ENCODE measurements at regions not wholly inside any gene's neighbourhood (a gene's known extent, or its start where the extent isn't known, plus 50 kb on each side); places are given as distances from the start of the nearest gene placed in this dataset.

DNA sequence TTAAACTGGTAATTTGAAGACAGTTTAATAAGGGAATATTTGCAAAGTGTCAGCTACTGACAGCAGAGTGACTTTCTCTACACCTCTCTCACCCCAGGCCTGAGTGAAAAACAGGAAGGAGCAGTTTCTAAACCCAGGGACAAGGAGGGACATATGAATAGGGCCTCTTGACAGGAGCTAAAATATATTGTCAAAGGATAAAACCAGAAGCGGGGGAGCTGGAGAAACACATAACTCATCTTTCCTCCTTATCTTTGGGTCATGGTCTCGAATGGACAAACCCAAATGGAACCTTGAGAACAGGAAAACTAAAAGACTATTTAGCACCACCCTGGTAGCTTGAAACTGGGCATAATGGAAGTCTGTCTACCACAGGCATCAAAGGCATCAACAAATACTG is 197.5 kb upstream of the FOXA2 start:
- TF ChIP-seq EZH2 (IDR thresholded peaks at IDR 0.05; ENCODE audit: borderline replicate concordance, low read depth, low read length, poor library complexity, severe bottlenecking), result no peak
- TF ChIP-seq, protein P1, sequence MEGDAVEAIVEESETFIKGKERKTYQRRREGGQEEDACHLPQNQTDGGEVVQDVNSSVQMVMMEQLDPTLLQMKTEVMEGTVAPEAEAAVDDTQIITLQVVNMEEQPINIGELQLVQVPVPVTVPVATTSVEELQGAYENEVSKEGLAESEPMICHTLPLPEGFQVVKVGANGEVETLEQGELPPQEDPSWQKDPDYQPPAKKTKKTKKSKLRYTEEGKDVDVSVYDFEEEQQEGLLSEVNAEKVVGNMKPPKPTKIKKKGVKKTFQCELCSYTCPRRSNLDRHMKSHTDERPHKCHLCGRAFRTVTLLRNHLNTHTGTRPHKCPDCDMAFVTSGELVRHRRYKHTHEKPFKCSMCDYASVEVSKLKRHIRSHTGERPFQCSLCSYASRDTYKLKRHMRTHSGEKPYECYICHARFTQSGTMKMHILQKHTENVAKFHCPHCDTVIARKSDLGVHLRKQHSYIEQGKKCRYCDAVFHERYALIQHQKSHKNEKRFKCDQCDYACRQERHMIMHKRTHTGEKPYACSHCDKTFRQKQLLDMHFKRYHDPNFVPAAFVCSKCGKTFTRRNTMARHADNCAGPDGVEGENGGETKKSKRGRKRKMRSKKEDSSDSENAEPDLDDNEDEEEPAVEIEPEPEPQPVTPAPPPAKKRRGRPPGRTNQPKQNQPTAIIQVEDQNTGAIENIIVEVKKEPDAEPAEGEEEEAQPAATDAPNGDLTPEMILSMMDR (conservative IDR thresholded peaks at IDR 0.05; ENCODE audit: low read depth, low read length), result no peak
